CD14-positive monocyte (primary cell): ENCODE measurements at regions not wholly inside any gene's neighbourhood (a gene's known extent, or its start where the extent isn't known, plus 50 kb on each side); places are given as distances from the start of the nearest gene placed in this dataset.

Experiments
- DNase-seq, 3 donors: peaks; one replicate each; pipeline ENCODE4 v3.0.0-alpha.2; 2011 to 2022
- H2AFZ ChIP-seq: 2 replicates; pipeline ENCODE4 v1.6.0; 2012; ENCODE audit warnings: mild to moderate bottlenecking, low read depth, low read length, inconsistent platforms; ENCODE audit not compliant: insufficient read depth, poor library complexity, severe bottlenecking
- H3K27ac ChIP-seq, 2 donors: 1 replicate in 1 of 2; 2 replicates in 1 of 2; pipeline ENCODE4 v1.5.1; 2012 to 2013; ENCODE audit warnings: low read length in 2 of 2, control low read depth in 1 of 2, inconsistent platforms in 1 of 2, low read depth in 1 of 2, mild to moderate bottlenecking in 1 of 2
- H3K27me3 ChIP-seq, 2 donors: one replicate each; pipeline versions ENCODE4 v1.6.0 to v1.6.1; 2011 to 2013; ENCODE audit warnings: low read length in 2 of 2; ENCODE audit not compliant: control insufficient read depth in 2 of 2, insufficient read depth in 2 of 2
- H3K36me3 ChIP-seq, 2 donors: replicated peaks in 1 of 2; 1 replicate in 1 of 2; 2 replicates in 1 of 2; pipeline versions ENCODE4 v1.5.1 to v1.6.1; 2012 to 2013; ENCODE audit warnings: low read length in 2 of 2, control low read depth in 1 of 2, inconsistent platforms in 1 of 2, mild to moderate bottlenecking in 1 of 2; ENCODE audit not compliant: insufficient read depth in 2 of 2, control insufficient read depth in 1 of 2
- H3K4me1 ChIP-seq, 2 donors: 1 replicate in 1 of 2; 2 replicates in 1 of 2; pipeline versions ENCODE4 v1.5.1 to v1.6.1; 2012 to 2013; ENCODE audit warnings: low read length in 2 of 2, control low read depth in 1 of 2, inconsistent platforms in 1 of 2, mild to moderate bottlenecking in 1 of 2, moderate library complexity in 1 of 2; ENCODE audit not compliant: insufficient read depth in 2 of 2, control insufficient read depth in 1 of 2
- H3K4me2 ChIP-seq: replicated peaks from 2 replicates; pipeline ENCODE3; 2012; ENCODE audit warnings: low read length, moderate library complexity, mild to moderate bottlenecking; ENCODE audit not compliant: poor library complexity, severe bottlenecking; ENCODE audit errors: extremely low read depth
- H3K4me3 ChIP-seq, 3 experiments: fragments of 200-600 bp in 1 of 3; sonication (generic) in 1 of 3; replicated peaks in 1 of 3; 1 replicate in 2 of 3; 2 replicates in 1 of 3; pipeline ENCODE4 v1.5.1; 2011 to 2013; ENCODE audit warnings: low read length in 3 of 3, mild to moderate bottlenecking in 3 of 3, control low read depth in 2 of 3, low read depth in 2 of 3, inconsistent platforms in 1 of 3, moderate library complexity in 1 of 3
- H3K79me2 ChIP-seq: 2 replicates; pipeline ENCODE4 v1.6.0; 2012; ENCODE audit warnings: mild to moderate bottlenecking, control low read depth, inconsistent platforms, low read length, moderate library complexity; ENCODE audit not compliant: insufficient read depth
- H3K9ac ChIP-seq: 2 replicates; pipeline ENCODE4 v1.6.0; 2017; ENCODE audit warnings: low read length, mild to moderate bottlenecking; ENCODE audit not compliant: insufficient read depth, poor library complexity, severe bottlenecking
- H3K9me3 ChIP-seq, 2 donors: replicated peaks in 1 of 2; 1 replicate in 1 of 2; 2 replicates in 1 of 2; pipeline versions ENCODE4 v1.5.1 to v1.6.1; 2012 to 2013; ENCODE audit warnings: low read length in 2 of 2, control low read depth in 1 of 2; ENCODE audit not compliant: control insufficient read depth in 1 of 2, insufficient read depth in 1 of 2
- H4K20me1 ChIP-seq: 2 replicates; pipeline ENCODE4 v1.6.0; 2012; ENCODE audit warnings: mild to moderate bottlenecking, low read length, control low read depth, moderate library complexity; ENCODE audit not compliant: insufficient read depth
- H3K27ac Mint-ChIP-seq, 7 donors: one replicate each; pipeline ENCODE4 v1.8.0; 2020; ENCODE audit warnings: mild to moderate bottlenecking in 7 of 7, mixed read lengths in 7 of 7, moderate library complexity in 6 of 7, inconsistent platforms in 2 of 7
- H3K27me3 Mint-ChIP-seq, 3 donors: one replicate each; pipeline ENCODE4 v1.8.0; 2021 to 2022; ENCODE audit warnings: low read depth in 3 of 3, mild to moderate bottlenecking in 3 of 3, mixed read lengths in 3 of 3, moderate library complexity in 3 of 3, inconsistent platforms in 1 of 3
- H3K36me3 Mint-ChIP-seq, 2 donors: one replicate each; pipeline ENCODE4 v1.8.0; 2020; ENCODE audit warnings: mixed read lengths in 2 of 2, inconsistent platforms in 1 of 2, mild to moderate bottlenecking in 1 of 2
- H3K4me1 Mint-ChIP-seq: one replicate; pipeline ENCODE4 v1.8.0; 2020; ENCODE audit warnings: mild to moderate bottlenecking, mixed read lengths
- H3K4me3 Mint-ChIP-seq, 2 donors: one replicate each; pipeline ENCODE4 v1.8.0; 2020; ENCODE audit warnings: mild to moderate bottlenecking in 2 of 2, mixed read lengths in 2 of 2, moderate library complexity in 1 of 2
- H3K9me3 Mint-ChIP-seq, 7 donors: one replicate each; pipeline ENCODE4 v1.8.0; 2020 to 2022; ENCODE audit warnings: mixed read lengths in 7 of 7, mild to moderate bottlenecking in 6 of 7, moderate library complexity in 6 of 7, inconsistent platforms in 2 of 7
- WGBS: methylation state at CpG from one replicate; pipeline ENCODE4 v1.1.5; 2013; ENCODE audit warnings: missing lambda C conversion rate; ENCODE audit not compliant: insufficient coverage; 5-methylcytosine and 5-hydroxymethylcytosine counted together
- intact Hi-C, 2 donors: fragments of 100-400 bp; cut with micrococcal nuclease; formaldehyde crosslinking; loops; one replicate each; pipeline versions ENCODE4 v1.15.0 to v1.15.1; 2023
- TF ChIP-seq, protein P1 (sequence below): fragments of 200-600 bp; IDR thresholded peaks from one replicate; pipeline ENCODE4 v1.8.0; 2022; ENCODE audit warnings: antibody characterized with exemption, mild to moderate bottlenecking

DNA sequence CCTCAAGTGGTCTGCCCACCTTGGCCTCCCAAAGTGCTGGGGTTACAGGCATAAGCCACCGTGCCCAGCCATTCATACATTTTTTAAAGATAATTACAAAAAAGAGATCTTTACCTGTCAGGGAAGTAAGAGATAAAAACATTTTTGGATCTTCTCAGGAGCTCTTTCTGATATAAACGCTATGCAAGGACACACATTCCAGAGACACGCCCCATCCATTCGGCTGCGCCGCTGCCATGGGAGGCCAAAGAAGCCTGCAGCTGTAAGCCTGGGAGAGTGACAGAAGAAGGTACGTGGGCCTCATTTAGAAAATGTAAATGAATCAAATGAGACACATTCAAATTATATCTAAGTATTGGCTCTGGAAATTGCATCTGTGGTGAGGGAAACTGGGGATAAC lies 85.3 kb downstream of the LYZL1 start:
- H3K4me3 Mint-ChIP-seq = no peak overlapping the region
- DNase-seq = no peak
- Histone ChIP-seq H3K36me3 (no peaks in the 10 kb centered on the region), H2AFZ (no peak overlapping the region), H3K4me2 (no peak overlapping the region), H4K20me1 (no peaks in the 10 kb centered on the region), H3K27ac (no peak overlapping the region), H3K4me1 (no peaks in the 10 kb centered on the region), H3K9ac (no peak overlapping the region), H3K79me2 (no peaks in the 10 kb centered on the region), H3K9me3 (no peaks in the 10 kb centered on the region), H3K27me3 (peaks cover 0 to 2% of the 10 kb centered on the region in 2 donors), H3K4me3 (no peak overlapping the region)
- H3K4me1 Mint-ChIP-seq = no peaks in the 10 kb centered on the region
- H3K36me3 Mint-ChIP-seq = no peaks in the 10 kb centered on the region
- no peaks in the 10 kb centered on the region for H3K9me3 Mint-ChIP-seq
- intact Hi-C loops = no loop called here
- H3K27ac Mint-ChIP-seq = no peak overlapping the region
- TF ChIP-seq, protein P1, sequence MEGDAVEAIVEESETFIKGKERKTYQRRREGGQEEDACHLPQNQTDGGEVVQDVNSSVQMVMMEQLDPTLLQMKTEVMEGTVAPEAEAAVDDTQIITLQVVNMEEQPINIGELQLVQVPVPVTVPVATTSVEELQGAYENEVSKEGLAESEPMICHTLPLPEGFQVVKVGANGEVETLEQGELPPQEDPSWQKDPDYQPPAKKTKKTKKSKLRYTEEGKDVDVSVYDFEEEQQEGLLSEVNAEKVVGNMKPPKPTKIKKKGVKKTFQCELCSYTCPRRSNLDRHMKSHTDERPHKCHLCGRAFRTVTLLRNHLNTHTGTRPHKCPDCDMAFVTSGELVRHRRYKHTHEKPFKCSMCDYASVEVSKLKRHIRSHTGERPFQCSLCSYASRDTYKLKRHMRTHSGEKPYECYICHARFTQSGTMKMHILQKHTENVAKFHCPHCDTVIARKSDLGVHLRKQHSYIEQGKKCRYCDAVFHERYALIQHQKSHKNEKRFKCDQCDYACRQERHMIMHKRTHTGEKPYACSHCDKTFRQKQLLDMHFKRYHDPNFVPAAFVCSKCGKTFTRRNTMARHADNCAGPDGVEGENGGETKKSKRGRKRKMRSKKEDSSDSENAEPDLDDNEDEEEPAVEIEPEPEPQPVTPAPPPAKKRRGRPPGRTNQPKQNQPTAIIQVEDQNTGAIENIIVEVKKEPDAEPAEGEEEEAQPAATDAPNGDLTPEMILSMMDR = no peak
- H3K27me3 Mint-ChIP-seq = peaks cover 5 to 8% (median 8%) of the 10 kb centered on the region in 3 donors
- 94% methylated on average over 2 of the region's 7 CpGs for WGBS

DNA sequence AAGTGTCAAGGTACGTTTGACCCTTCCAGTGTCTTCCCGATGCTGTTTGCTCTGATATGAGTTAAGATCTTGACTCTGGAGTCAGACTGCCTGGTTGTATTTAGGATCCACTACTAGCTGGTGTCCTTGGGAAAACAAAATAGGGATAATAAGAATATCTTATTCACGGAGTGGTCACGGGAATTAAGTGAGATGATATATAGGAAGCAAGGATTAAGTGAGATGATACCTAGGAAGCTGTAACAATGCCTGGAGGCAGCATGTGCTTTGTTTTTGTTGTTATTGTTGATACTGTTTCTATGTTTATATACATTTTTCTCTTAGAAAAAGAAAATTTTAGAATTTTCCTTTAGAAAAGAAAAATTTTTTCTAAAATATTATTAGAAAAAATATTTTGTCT lies 87.0 kb downstream of the LYZL1 start:
- H3K27ac Mint-ChIP-seq = no peak overlapping the region
- TF ChIP-seq, protein P1 = no peak

More for the DNA sequence above, 87.0 kb downstream of the LYZL1 start:
- intact Hi-C loops = no loop called here
- no peaks in the 10 kb centered on the region for H3K79me2 ChIP-seq
- no peaks in the 10 kb centered on the region for H3K36me3 Mint-ChIP-seq
- H4K20me1 ChIP-seq = no peaks in the 10 kb centered on the region
- no peak for DNase-seq
- H3K4me1 Mint-ChIP-seq = no peaks in the 10 kb centered on the region
- H3K4me3 ChIP-seq = no peak overlapping the region
- no peaks in the 10 kb centered on the region for H3K9me3 Mint-ChIP-seq
- no peak overlapping the region for H3K4me2 ChIP-seq
- H3K27me3 Mint-ChIP-seq = peaks cover 2 to 5% (median 4%) of the 10 kb centered on the region in 3 donors
- no peak overlapping the region for H3K4me3 Mint-ChIP-seq
- no peaks in the 10 kb centered on the region for H3K36me3 ChIP-seq
- H3K9ac ChIP-seq = no peak overlapping the region
- WGBS = 89% methylated on average over 4 of the region's 4 CpGs
- H3K4me1 ChIP-seq = no peaks in the 10 kb centered on the region
- no peak overlapping the region for H3K27ac ChIP-seq
- no peak overlapping the region for H2AFZ ChIP-seq
- H3K9me3 ChIP-seq = no peaks in the 10 kb centered on the region
- peaks cover 0 to 2% of the 10 kb centered on the region in 2 donors for H3K27me3 ChIP-seq
